Fibroblast of pulmonary artery (primary cell): ENCODE measurements at regions not wholly inside any gene's neighbourhood (a gene's known extent, or its start where the extent isn't known, plus 50 kb on each side); places are given as distances from the start of the nearest gene placed in this dataset.

Experiments used
- DNase-seq: peaks from one replicate; pipeline ENCODE4 v3.0.0-alpha.2; 2010; ENCODE audit warnings: low read depth
- H3K4me3 ChIP-seq: replicated peaks from 2 replicates; pipeline ENCODE4 v1.5.1; 2011; ENCODE audit warnings: low read depth, mild to moderate bottlenecking, control low read depth, low read length, moderate library complexity
- TF ChIP-seq, protein P1 (sequence below): IDR thresholded peaks from 2 replicates; pipeline ENCODE4 v1.5.1; 2011; ENCODE audit warnings: mild to moderate bottlenecking, control low read depth, low read length, inconsistent platforms; ENCODE audit errors: missing control alignments

DNA sequence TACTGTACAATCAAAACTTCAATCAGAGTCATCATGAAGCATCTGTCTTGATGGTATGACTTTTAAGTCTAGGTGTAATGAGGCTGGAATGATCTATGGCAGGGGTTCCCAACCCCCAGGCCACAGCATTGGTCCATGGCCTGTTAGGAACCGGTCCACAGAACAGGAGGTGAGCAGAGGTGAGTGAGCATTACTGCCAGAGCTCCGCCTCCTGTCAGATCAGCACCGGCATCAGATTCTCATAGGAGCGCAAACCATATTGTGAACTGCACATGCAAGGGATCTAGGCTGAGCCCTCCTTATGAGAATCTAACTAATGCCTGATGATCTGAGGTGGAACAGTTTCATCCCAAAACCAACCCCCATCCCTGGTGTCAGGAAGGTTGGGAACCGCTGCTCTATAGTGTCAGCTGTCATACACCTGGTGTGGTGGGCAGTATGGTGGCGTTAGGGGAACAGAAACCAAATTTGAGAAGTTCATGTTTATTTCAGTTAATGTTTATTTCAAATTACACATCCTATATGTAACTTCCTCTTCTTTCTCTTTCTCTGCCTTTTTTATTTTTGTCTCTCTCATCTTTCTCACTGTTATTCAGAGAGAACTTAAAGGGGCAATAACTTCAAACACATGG, 432.6 kb downstream of the TNS3 start:
- TF ChIP-seq, protein P1, sequence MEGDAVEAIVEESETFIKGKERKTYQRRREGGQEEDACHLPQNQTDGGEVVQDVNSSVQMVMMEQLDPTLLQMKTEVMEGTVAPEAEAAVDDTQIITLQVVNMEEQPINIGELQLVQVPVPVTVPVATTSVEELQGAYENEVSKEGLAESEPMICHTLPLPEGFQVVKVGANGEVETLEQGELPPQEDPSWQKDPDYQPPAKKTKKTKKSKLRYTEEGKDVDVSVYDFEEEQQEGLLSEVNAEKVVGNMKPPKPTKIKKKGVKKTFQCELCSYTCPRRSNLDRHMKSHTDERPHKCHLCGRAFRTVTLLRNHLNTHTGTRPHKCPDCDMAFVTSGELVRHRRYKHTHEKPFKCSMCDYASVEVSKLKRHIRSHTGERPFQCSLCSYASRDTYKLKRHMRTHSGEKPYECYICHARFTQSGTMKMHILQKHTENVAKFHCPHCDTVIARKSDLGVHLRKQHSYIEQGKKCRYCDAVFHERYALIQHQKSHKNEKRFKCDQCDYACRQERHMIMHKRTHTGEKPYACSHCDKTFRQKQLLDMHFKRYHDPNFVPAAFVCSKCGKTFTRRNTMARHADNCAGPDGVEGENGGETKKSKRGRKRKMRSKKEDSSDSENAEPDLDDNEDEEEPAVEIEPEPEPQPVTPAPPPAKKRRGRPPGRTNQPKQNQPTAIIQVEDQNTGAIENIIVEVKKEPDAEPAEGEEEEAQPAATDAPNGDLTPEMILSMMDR = no peak
- H3K4me3 ChIP-seq = no peak overlapping the region
- DNase-seq = no peak

DNA sequence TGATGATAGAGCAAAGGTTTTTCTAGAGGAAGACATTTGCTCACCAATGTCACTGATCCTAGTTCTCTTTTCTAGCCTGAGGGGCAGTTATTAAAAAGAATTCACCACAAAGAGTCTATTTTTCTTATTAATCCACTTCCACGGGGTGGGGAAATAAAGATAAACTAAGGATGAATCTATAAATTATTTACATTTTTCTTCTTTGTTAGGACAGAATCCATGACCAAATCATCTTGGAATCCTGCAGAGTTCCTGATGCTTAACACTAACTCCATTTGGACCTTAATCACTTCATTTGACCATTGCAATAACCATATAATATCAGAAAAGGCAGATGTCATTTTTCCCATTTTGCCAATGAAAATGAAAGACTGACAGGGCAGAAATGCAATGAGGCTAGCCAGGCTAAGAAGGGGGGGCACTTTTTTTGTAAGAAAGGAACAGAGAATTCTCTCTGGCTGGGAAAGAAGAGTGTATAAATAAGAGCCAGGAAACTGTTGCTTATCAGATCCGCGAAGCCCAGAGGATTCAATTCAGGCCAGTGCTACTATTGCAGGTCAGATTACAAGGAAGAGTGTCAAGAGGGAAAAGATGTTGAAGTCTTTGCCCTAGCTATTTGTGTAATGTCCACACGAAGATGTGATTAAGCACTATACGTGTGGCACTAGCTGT, 433.2 kb downstream of the TNS3 start:
- DNase-seq = no peak
- no peak overlapping the region for H3K4me3 ChIP-seq
- TF ChIP-seq, protein P1 = no peak

DNA sequence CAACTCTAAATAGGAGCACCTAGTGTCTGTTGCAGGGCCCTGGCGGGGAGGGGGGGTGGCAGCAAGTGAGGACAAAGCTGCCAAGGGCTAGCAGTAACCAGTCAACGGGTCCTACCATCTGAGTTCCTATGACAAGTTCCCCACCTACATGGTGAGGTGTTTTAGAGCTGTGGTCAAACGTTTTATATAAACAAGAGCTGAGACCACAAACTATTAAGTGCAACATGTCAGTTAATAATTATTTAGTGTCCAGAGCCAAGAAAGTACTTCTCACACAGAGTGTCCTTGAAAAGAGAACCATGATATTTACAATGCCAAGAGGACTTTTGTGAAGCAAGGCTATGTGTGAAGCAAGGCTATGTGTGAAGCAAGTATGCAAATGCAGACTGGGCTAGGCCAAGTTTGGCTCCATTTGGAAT, 434.7 kb downstream of the TNS3 start:
- DNase-seq = peak; percentile 17
- H3K4me3 ChIP-seq = no peak overlapping the region
- TF ChIP-seq, protein P1 = no peak

DNA sequence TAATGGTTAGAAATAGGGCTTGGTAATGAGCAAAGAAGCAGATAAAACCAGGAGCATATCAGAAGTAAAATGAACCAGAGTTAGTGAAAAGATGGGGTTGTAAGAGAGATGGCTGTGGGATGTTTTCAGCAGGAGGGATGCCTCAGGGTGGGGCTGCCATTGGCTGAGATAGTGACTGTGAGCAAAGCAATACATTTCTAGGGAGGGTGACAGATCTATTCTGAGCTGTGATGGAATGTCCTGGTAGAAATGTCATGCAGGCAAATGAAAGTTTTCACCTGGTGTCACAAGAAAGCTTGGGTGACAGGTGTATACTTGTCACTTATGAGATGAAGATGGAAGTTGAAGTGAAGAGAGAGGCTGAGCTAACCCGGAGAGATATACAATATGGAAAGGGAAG, 435.9 kb downstream of the TNS3 start:
- no peak for DNase-seq
- H3K4me3 ChIP-seq = no peak overlapping the region
- TF ChIP-seq, protein P1 = no peak

DNA sequence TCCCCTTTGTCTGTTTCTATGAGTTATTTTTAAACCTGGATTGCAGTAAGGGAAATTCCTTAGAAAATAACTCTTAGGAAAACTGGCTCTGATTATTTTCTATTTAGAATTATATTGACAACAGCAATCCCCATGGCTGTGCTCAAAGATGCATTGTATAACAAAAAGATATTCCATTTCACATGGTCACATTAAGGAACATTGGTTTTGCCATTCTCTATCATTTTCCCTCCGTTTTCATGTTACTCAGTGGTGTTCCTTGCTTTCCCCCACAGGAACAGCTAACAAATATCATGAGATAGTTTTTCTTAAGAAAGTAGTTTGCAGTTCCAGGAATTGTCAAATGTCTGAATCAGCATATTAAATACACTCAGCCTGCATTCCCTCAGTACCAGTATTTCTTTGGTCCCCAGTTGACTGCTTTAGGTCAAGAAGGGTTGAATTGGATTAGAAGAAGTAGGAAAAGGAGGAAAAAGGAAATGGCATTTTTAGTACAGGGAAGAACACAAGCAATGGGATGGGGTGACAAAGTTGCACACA, 436.7 kb downstream of the TNS3 start:
- no peak for DNase-seq
- TF ChIP-seq, protein P1 = no peak
- H3K4me3 ChIP-seq = no peak overlapping the region

DNA sequence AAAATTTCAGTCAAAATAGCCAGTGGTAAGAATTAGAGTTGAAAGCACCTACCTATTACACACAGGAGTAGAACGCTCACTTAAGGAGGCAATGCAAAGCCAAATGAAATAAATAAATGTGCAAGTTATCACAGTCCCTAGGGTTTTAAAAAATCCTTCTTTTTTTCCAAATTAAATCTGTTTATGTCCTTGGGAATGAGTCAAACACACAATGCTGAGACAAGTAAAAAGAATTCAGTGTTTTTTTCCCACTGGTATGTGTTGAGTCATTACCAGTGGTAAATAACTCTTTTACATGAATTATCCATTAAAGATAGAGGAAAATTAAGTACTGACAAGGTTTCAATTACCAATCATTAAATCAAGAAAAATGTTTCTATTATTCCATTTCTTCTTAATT, 438.6 kb downstream of the TNS3 start:
- TF ChIP-seq, protein P1 = no peak
- no peak overlapping the region for H3K4me3 ChIP-seq
- peak; percentile 47 for DNase-seq

DNA sequence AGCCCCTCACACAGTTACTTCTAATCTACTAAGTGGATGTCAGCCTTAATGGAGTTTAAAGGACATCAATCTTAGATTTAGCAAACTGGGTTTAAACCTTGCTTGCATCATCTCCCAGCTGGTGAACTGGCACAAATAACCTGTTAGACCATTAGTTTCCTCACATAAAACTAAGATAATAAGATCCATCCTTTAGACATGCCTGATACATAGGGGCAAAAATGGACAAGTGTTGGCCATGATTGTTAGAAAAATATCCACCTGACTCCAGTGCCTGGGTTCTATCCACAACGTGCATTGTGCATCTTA, 439.1 kb downstream of the TNS3 start:
- TF ChIP-seq, protein P1 = no peak
- no peak overlapping the region for H3K4me3 ChIP-seq
- no peak for DNase-seq
